Vagina (tissue), 2 donors: ENCODE measurements at regions not wholly inside any gene's neighbourhood (a gene's known extent, or its start where the extent isn't known, plus 50 kb on each side); places are given as distances from the start of the nearest gene placed in this dataset.

Source experiments
- POLR2A ChIP-seq, 2 donors: fragments of 450-650 bp; IDR thresholded peaks; one replicate each; pipeline ENCODE4 v1.6.1; 2017; ENCODE audit warnings: antibody characterized with exemption in 2 of 2, mild to moderate bottlenecking in 2 of 2, moderate library complexity in 2 of 2
- TF ChIP-seq, protein P1 (sequence below), 3 experiments: fragments of 450-650 bp in 2 of 3; fragments of 200-600 bp in 1 of 3; sonication (generic) in 1 of 3; IDR thresholded peaks; one replicate each; pipeline ENCODE4 v1.5.1; 2017 to 2019; ENCODE audit warnings: antibody characterized with exemption in 3 of 3, mild to moderate bottlenecking in 2 of 3, moderate library complexity in 2 of 3

- TF ChIP-seq, protein P1, sequence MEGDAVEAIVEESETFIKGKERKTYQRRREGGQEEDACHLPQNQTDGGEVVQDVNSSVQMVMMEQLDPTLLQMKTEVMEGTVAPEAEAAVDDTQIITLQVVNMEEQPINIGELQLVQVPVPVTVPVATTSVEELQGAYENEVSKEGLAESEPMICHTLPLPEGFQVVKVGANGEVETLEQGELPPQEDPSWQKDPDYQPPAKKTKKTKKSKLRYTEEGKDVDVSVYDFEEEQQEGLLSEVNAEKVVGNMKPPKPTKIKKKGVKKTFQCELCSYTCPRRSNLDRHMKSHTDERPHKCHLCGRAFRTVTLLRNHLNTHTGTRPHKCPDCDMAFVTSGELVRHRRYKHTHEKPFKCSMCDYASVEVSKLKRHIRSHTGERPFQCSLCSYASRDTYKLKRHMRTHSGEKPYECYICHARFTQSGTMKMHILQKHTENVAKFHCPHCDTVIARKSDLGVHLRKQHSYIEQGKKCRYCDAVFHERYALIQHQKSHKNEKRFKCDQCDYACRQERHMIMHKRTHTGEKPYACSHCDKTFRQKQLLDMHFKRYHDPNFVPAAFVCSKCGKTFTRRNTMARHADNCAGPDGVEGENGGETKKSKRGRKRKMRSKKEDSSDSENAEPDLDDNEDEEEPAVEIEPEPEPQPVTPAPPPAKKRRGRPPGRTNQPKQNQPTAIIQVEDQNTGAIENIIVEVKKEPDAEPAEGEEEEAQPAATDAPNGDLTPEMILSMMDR (IDR thresholded peaks at IDR 0.05): no peak
- no peak for TF ChIP-seq POLR2A (IDR thresholded peaks at IDR 0.05)
These were observed 94.8 kb upstream of the ADRA1B start for GRCh38 chr5:159821461-159821940.
